B cell (primary cell): ENCODE measurements at regions not wholly inside any gene's neighbourhood (a gene's known extent, or its start where the extent isn't known, plus 50 kb on each side); places are given as distances from the start of the nearest gene placed in this dataset.

Experiments used
- EZH2 ChIP-seq: IDR thresholded peaks from 2 replicates; pipeline ENCODE4 v1.6.1; 2012; ENCODE audit warnings: borderline replicate concordance, low read depth, mild to moderate bottlenecking, moderate library complexity, low read length; ENCODE audit not compliant: insufficient read depth, poor library complexity, severe bottlenecking
- TF ChIP-seq, protein P1 (sequence below): fragments of 200-600 bp; IDR thresholded peaks from one replicate; pipeline ENCODE4 v1.8.0; 2022; ENCODE audit warnings: antibody characterized with exemption, mild to moderate bottlenecking

DNA sequence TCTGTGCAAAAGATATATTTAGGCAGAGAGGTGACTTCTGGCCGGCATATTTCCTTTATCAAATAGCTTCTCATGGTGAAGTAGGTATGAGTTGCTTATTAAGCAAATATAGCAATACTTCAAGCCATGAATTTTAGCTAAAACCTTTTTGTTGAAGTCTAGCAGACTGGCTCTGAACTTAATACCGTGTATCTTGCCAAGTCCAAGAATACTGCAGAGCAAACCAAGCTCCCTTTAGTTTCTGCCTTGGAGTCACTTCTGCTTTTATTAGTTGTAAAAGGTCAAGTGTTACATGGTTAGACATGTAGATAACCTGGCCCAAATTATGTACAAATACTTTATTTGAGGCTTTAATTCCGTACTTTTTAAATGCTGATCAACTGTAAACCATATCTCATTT lies 627.6 kb upstream of the PKDCC start:
- no peak for TF ChIP-seq EZH2
- TF ChIP-seq, protein P1, sequence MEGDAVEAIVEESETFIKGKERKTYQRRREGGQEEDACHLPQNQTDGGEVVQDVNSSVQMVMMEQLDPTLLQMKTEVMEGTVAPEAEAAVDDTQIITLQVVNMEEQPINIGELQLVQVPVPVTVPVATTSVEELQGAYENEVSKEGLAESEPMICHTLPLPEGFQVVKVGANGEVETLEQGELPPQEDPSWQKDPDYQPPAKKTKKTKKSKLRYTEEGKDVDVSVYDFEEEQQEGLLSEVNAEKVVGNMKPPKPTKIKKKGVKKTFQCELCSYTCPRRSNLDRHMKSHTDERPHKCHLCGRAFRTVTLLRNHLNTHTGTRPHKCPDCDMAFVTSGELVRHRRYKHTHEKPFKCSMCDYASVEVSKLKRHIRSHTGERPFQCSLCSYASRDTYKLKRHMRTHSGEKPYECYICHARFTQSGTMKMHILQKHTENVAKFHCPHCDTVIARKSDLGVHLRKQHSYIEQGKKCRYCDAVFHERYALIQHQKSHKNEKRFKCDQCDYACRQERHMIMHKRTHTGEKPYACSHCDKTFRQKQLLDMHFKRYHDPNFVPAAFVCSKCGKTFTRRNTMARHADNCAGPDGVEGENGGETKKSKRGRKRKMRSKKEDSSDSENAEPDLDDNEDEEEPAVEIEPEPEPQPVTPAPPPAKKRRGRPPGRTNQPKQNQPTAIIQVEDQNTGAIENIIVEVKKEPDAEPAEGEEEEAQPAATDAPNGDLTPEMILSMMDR = no peak
